Activated CD4-positive, CD25-positive, alpha-beta regulatory T cell treated with anti-CD3 and anti-CD28 coated beads, Interleukin-2, amount 50 U/mL, for 24 hours (primary cell): ENCODE measurements at regions not wholly inside any gene's neighbourhood (a gene's known extent, or its start where the extent isn't known, plus 50 kb on each side); places are given as distances from the start of the nearest gene placed in this dataset.
A peak's percentile ranks its signal among the peaks of the same experiment; 100 is the strongest.
"Not testable (repeated sequence)": the region's sequence is repeated elsewhere in the genome, so short reads cannot be mapped to it uniquely, and the experiment has no call there.

Experiments used
- ATAC-seq, 2 donors: fragments of 150-1000 bp; cut with Tn5 transposase; one replicate each; pipeline ENCODE4 v1.10.0; 2021; ENCODE audit warnings: mild to moderate bottlenecking in 1 of 2, moderate library complexity in 1 of 2

DNA sequence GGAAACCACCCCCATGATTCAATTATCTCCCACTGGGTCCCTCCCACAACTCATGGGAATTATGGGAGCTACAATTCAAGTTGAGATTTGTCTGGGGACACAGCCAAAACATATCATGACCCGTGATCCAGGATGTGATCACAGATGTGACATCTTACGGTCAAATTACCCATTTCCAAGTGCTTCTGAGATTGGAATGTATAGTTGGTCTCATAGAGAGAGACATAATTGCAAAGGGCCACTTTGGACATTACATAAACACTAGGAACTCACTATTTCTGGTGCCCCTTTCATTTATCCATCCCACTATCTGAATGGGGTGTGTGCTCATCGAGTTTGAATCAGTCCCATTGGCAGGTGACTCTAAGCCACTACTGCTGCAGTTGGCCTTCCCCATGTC, 204.5 kb downstream of the PHLDA1 start:
- ATAC-seq: no peak

DNA sequence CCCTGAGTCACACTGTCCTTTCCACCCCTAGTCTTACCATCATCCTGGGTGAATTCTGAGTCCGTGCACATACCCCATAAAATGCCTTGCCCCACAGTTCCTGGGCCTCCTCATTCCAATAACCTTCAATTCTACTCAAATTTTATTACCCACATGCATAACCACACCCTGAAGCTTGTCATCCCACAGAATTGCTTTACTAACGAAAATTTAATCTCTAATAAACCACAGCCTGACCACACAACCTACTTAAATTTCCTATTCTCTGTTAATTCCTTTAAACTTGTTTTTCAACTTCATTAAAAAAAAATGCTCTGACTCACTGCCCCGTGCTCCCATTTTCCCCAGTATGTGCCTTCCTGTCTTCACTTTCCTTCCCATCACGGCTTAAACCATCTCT, 205.9 kb downstream of the PHLDA1 start:
- ATAC-seq: no peak

DNA sequence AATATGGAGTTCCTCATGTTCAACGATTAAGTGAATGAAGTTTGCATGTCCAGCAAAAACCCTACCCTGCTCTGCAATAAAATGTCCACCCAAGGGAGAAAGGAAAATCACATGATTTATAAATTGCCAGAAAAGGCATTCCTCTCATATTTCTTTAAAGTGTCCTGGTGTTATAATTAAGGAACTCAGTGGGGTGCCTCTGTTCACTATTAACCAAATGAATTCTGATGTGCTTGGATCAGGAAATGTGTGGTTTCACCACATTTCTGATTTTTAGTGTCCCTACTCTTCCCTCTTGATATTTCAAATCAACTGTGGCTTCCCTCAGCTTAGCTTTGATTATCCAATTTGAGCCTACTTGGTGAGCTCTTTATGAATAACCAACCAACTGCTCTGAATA, 208.1 kb downstream of the PHLDA1 start:
- no peak for ATAC-seq

DNA sequence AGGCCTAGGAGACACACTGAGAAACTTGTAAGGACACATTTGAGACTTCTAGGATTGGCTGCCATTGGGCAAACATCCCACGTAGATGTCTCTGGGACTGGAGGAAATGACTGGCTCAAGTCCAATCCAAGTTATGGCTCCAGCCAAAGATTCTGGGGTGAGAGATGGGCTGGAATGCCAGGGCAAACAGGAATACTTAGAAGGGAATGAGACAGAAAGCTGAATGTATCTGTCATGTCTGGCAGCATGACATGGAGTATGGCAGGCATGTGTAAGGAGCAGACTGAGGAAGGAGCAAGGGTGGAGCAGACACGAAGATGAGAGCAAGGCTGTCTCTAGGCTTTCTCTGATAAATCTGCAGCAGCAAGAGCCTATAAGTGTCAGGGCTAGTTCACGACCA, 209.2 kb downstream of the PHLDA1 start:
- ATAC-seq: no peak

DNA sequence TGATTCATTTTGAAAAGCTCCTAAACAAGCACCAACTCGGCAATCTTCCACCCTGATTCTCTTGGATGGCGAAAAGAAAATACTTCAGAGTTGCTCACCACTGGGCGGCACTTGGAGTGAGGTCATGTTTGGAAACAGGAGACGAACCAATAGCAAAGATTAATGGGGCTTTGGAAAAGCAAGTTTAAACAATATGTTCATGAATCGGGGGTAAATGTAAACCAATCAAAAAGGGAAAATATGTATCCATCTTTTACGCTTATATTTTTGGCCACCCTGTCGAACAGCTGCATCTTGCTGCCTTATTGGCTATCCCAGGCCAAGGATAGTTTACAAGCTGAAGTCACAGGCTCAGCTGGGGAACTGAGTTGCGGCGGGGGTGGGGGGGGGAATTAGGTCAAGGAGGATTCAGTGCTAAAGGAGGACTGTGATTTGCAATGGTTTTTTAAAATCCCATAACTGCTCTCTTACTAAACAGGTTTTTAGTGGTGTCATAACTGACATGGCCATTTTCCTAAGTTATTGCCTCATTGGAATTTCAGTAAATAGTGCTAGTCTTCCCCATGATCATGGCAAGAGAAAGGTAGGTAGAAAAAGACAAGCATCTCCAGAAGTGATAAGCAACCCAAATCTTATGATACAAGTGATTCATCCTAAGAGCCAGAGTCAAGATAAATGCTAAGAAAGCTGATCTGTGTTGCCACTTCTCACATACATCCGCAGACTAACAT, 210.6 kb downstream of the PHLDA1 start:
- ATAC-seq: no peak

DNA sequence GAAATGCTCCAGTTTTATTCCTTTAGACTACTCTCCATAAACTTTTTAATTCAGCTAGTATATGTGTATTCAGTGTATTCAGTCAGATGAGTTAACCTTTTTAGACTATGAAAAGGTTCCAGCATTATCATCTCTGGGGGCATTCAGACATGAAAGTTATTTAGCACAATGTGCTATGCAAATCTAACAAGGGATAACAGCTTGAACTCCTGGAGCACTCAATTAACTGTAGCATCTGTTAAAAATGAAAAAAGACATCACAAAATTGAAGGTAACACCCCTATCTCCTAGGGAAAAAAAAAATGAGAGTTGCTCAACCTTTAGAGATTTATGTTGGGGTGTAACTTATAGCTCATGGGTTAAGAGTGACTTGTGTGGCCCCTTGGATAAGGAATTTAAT, 211.5 kb downstream of the PHLDA1 start:
- ATAC-seq: no peak

DNA sequence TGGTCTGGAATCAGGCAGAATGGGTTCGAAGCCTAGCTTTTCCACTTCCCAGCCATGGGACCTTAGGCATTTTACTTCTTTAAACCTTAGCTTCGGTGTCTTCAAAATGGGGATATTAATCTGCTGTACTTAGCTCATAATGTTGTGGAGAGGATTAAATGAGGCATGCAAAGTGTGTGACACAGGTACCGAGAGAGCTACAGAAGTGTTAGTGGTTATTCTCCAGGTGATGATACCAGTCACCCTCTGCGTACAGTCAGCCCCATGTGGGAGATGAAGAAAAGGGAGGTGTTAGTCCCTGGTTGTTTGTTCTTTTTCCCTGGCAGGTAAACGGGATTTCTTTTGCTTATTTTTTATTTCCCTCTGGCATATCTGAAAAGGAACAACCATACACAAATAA, 212.1 kb downstream of the PHLDA1 start:
- no peak for ATAC-seq

DNA sequence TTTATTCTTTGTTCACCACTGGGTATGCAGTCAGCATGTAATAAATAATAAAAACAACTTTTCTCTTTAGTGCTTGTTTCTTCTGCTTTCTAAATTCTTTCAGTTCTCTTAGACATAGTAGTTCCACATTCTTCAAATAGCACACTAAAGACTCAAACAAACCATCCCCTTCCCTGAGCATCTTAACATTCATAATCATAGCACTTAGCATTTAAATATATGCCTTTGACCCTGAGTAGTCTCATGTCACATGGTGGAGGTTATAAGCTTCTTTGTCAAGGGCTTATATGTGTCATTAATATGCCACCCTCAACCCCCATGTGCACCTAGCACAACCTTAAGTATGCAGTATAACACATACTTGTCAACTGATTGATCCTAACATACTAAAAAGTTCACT, 212.7 kb downstream of the PHLDA1 start:
- no peak for ATAC-seq

DNA sequence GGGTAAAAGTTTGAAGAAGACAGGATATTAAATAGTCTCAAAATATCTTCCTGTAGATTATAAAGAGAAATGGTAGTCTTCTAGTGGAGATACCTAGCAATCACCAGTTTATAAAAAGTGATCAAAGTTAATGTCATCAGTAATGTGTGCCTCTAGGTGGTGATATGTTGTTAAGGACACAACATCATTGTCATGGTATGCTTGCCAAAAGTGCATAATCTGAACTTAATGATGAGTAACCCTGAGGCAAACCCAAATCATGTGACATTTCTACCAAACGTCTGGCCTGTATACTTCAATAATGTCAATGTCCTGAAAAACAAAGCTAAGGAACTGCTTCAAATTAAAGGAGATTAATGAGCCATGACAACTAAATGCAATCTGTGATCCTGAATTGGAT, 214.7 kb downstream of the PHLDA1 start:
- ATAC-seq: peak; percentile 76 to 83

DNA sequence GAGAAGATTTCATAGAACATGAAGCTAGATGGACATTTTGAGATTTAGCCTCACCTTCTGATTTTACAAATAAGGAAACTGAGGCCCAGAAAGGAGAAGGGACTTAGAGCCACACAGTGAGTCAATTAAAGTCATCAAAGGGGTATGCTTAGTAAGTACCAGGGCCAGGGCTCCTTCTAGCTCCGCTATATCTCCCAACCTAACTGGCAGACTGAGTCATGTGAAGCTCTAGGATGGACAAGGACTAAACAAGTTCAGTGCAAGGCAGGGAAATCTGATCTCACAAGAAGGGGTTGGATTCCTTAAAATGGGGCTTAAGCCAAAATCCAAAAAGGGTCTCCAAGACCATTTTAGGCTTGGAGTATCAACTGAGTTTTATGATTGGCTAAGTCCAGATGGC, 215.8 kb downstream of the PHLDA1 start:
- ATAC-seq: no peak

DNA sequence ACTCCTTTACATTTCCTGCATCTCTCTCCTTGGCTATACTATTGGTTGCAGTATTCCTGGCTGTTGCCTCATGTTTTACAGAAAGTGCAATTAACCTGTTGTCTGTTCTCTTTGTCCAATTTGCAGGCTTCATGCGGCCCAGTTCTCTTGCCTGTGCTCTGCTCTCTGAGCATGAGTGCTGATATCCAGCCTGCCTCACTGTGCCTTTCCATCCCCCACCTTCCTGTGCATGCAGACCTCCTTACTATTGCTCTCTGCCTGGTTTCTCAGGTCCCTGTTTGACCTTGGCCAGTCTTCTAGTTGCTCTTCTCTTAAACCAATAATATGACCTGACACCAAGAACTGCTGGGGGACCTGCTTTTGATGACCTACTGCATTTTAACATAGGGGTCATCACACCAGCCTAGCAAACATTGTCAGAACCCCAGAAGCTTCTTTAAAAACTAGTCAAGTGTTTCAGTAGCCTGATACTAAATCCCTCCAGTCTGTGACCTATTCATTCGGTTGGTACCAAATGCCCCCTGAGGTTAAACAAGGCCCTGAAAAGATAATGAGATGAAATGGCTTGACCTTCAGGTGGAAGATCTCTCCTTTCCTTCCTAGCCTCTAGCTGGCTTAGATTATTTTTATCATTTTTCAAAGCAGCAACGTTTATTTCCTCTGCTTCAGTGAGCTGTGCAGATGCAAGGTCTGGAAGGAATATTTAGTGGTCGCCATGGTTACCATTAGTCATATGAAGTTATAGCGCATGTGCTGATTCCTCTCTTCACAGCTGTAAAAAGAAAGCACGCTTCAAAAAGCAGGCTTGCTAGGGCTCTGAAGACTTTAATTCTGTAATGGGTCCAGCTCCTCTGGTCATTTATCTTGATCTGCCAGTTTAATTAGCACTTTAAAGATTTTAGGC, 216.5 kb downstream of the PHLDA1 start:
- ATAC-seq: peak; percentile 59 to 61

DNA sequence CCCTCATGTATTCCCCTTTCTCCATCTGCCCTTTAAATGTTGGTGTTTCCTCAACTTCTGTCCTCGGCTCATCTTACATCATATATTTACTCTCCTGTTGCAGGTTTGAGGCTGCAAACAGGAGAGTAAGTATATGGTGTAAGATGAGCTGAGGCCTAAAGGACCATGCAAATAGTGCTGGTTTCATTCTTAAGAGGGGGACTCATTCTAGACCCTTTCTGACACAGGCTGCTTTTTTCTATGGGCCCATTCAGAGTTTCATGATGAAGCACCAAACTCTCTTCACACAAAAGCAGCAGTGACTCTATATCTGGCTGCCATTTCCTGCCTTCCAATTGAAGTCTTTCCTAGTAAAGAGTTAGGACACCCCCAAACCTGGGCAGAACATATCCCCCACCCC, 218.5 kb downstream of the PHLDA1 start:
- ATAC-seq: peak; percentile 15 to 30

DNA sequence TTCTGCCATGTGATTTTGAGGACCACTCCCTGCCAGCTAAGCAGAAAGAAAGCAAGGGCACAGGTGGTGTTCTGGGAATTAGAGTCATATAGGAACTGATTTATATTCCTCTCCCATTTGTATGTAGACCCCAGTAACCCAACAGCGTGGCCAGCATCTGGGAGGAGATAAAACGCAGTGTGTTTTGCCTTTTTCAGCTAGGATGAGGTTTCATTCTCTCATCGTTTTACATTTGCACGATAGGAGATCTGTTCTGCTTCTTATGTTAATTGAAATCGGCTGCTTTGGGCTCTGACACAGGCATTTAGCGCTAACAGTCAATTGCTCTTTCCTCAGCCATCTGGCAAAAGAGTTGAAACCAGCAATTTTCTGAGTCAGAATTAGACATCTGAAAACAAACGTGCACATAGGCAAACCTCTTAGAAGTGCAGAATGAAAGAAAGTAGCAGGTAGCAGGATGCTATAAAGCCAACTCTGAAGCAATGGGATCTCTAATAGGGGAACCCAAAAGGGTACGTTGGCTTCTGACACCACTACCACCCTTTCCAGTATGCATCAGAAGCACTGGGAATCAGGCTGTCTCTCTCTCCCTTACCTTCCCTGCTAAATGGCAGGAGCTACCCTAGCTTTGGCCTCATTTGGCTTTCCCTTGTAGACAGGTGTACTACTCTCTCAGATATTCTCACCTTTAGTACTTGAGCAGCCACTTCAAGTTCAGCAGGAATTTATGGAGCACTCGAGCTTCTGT, 219.1 kb downstream of the PHLDA1 start:
- peak; percentile 17 to 22 for ATAC-seq

DNA sequence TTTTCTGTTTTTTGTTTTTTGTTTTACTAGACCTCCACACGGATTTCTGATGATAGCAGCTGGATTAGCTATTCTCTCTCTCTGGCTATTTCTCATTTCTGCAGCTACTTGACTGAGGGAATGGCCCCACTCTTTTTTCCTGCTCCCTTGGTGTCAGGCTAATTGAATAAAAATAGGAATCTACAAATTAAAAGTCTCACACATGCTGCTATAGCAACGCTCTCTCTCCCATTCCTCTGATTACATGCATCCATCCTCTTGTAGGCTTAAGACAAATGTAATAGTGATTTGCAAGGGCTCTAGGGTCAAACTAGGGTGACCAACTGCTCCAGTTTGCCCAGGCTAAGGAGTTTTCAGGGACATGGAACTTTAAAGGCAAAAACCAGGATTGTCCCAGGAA, 221.8 kb downstream of the PHLDA1 start:
- no peak for ATAC-seq

DNA sequence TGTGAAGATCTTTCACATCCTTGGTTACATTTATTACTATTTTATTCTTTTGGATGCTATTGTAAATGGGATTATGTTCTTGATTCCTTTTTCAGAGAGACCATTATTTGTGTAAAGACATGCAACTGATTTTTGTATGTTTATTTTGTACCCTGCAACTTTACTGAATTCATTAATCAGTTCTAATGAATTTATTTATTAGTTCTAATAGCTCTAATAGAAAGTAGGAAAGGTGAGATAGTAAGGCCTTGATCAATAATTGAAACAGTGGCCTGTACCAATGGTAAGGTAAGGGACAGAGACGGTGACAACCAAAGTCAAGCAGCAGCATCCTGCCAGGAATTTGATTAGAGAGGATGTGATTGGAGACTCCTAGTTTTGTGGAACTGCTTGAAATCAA, 224.1 kb downstream of the PHLDA1 start:
- no peak for ATAC-seq

DNA sequence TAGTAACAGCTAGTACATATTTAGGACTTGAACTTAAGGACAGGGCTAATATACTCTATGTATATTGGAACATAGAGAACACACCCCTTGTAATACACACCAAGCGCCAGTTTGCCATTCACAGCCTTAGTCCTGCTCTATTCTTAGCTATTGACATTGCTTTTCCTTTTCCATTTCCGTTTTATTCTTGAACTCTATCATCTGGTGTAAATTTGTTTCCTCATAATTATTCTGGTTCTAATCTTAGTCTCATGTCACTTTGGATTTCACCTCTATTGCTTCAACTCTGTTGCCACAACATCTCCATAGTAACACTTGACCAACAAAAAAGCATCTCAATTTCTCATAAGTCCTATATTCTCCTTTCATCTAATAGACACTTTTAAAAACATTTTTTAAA, 225.7 kb downstream of the PHLDA1 start:
- no peak for ATAC-seq

DNA sequence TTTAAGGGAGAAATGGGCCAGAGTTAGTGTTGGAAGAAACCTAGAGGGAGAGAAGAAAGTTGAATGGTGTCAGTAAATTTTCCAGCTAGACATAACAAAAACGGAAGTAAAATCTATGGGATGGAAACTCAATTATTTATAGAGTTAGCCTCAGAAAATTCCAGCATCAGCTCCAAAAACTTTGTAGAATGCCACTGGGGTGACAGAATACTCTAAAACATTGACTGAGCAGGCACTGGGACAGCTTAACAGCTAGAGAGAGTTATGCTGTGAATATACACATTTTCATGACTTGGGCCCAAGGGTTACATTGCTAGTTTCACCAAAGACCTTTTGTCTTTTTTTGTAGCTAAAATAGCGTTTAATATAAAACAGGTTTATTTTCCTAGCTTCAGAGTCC, 226.3 kb downstream of the PHLDA1 start:
- ATAC-seq: no peak

DNA sequence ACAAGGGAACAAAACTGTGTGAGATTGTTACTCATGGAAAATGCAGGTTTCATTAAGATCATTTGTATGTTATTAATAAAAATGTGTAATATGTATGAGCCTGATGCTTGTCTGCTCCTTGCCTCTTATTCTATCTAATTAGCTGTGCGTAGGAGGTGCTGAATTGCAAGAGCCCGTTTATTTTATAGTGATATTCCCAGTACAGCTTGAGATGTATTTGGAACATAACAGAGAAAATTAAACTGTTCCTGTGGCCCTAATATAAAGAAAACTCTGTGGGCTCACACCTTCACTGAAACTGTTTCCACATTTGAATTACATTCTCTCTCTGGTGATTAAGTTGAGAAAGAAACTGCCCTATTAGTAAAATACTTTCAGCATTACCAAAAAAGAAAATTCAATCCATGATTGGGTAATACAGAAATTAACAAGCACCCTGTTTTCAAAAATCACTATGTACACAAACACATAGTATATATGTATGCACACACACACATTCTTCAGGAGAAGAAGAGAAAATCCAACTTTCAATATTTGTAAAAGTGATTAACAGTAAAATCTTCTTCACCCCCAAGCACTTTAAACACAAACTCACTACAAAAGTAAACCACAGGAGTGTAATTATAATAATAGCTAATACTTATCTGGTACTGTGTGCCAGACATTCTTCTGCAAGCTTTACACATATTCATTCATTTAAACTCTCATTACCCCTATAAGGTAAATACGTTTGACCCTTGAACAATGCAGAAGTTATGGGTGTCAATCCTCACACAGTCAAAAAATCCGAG, 233.2 kb downstream of the PHLDA1 start:
- ATAC-seq: no peak

DNA sequence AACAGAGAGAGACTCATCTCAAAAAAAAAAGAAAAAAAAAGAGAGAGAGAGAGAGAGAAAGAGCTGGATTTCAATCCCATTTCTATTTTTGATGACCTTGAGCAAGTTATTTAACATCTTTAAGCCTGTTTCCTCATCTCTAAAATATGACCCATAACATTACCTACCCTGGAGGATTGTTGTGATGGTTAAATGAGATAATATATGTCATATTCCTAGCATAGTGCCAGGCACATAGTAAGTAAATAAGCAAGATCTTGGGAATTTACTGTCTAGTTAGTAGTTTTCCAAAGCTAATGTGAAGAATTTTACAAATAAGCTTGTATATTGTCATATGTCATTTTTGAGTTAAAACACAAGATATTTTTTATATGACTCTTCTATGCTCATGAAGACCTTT, 236.5 kb downstream of the PHLDA1 start:
- ATAC-seq: no peak

DNA sequence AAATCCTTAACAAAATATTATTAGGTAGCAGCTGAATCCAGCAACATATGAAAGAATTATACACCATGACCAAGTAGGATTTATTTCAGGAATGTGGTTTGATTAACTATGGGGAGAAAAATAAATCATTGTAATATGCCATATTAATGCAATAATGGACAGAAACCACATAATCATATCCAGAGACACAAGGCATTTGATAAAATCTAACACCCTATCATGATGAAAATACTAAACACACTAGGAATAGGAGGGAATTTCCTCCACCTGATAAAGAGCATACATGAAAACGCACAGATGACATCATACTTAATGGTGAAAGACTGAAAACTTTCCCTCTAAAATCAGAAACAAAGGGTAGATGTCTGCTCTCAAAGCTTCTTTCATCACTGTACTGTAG, 238.9 kb downstream of the PHLDA1 start:
- no peak for ATAC-seq

DNA sequence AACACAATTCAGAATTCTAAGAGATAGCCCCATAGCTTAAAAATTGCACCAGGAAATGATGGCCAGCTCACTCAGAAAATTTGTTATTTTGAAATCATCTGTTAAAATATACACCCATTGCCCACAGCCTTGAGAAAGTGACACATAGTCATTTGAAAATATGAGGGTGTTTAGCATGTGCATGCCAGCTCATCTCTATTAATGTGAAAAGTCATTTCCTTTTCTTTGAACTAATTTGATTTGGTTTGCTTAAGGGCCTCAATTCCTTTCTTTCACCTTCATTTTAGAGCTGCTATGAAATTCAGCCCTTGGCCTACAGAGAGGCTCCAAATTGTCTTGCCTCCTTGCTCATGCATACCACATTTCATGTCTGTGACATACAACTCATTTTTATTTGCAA, 241.4 kb downstream of the PHLDA1 start:
- ATAC-seq: peak; percentile 88 to 91

DNA sequence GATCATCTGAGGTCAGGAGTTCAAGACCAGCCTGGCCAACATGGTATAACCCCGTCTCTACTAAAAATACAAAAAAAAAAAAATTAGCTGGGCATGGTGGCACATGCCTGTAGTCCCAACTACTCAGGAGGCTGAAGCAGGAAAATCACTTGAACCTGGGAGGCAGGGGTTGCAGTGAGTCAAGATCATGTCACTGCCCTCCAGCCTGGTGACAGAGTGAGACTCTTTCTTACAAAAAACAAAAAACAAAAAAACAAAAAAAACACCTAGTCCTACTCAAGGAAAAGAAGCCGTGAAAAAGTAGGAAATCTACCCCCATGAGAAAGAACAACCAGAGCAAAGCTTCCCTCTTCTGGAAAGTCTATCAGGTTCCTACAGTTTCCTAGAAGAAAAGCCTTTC, 244.4 kb downstream of the PHLDA1 start:
- ATAC-seq: not testable (repeated sequence)

DNA sequence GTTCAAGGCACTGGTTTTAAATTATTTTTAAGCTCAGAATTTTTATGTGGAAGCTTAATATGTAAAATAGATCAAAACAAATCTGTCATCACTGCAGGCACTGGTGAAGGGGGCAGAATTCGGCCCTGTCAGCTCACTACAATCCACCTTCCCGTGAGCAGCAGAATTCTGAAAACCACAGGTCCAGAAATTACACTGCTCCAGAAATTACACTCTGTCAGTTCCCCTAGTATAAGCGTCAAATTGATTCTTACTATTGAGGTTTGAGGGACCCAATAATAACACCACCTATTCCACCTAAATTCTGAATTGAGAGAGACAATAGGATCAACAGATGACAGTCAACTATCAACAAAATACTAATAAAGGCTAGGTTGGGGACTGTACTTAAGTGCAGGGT, 245.5 kb downstream of the PHLDA1 start:
- no peak for ATAC-seq
